Cardiac septum (tissue), 1 donor: ENCODE measurements at regions not wholly inside any gene's neighbourhood (a gene's known extent, or its start where the extent isn't known, plus 50 kb on each side); places are given as distances from the start of the nearest gene placed in this dataset.

Source experiments
- DNase-seq: peaks from one replicate; pipeline ENCODE4 v3.0.0-alpha.2; 2020; ENCODE audit warnings: low spot score
- intact Hi-C: fragments of 100-400 bp; cut with DNase I; formaldehyde crosslinking; loops from one replicate; pipeline ENCODE4 v1.14.0; 2022
- donor health status: DM: no; HTN: no; CAD: no.

- no peak for DNase-seq
- intact Hi-C loops = no loop called here
Observed at GRCh38 chr9:13556656-13557055, 277.2 kb upstream of the MPDZ start.

- DNase-seq = no peak
- intact Hi-C loops = no loop called here
Observed at GRCh38 chr9:13555989-13556500, 276.6 kb upstream of the MPDZ start.

GRCh38 chr9:13555516-13555915 lies 276.0 kb upstream of the MPDZ start:
- DNase-seq = no peak
- intact Hi-C loops = no loop called here

GRCh38 chr9:13554626-13555025 lies 275.1 kb upstream of the MPDZ start:
- DNase-seq = no peak
- intact Hi-C loops = no loop called here

- intact Hi-C loops = no loop called here
- DNase-seq = no peak
Observed at GRCh38 chr9:13552606-13553215, 273.2 kb upstream of the MPDZ start.

GRCh38 chr9:13550519-13550918 lies 271.0 kb upstream of the MPDZ start:
- intact Hi-C loops = no loop called here
- DNase-seq = no peak

- no peak for DNase-seq
- intact Hi-C loops = no loop called here
Observed at GRCh38 chr9:13548535-13548934, 269.0 kb upstream of the MPDZ start.

GRCh38 chr9:13535141-13535540 lies 255.6 kb upstream of the MPDZ start:
- intact Hi-C loops = no loop called here
- DNase-seq = no peak

GRCh38 chr9:13534006-13534405 lies 254.5 kb upstream of the MPDZ start:
- intact Hi-C loops = no loop called here
- no peak for DNase-seq

- DNase-seq = no peak
- intact Hi-C loops = no loop called here
Observed at GRCh38 chr9:13532407-13532806, 252.9 kb upstream of the MPDZ start.

GRCh38 chr9:13529321-13530104 lies 250.0 kb upstream of the MPDZ start:
- intact Hi-C loops = no loop called here
- no peak for DNase-seq

- DNase-seq = no peak
- intact Hi-C loops = loop anchor here (5.0 kb wide), 1 partner anchor 77 kb away; no protein-coding TSS in a partner anchor
Observed at GRCh38 chr9:13524245-13524644, 244.8 kb upstream of the MPDZ start.

- DNase-seq = no peak
- intact Hi-C loops = loop anchor here (5.0 kb wide), 1 partner anchor 73 kb away; no protein-coding TSS in a partner anchor
Observed at GRCh38 chr9:13520069-13520468, 240.6 kb upstream of the MPDZ start.

GRCh38 chr9:13513716-13514444 lies 234.4 kb upstream of the MPDZ start:
- intact Hi-C loops = no loop called here
- DNase-seq = no peak

- intact Hi-C loops = no loop called here
Observed at GRCh38 chr9:13513286-13513685, 233.8 kb upstream of the MPDZ start.

GRCh38 chr9:13508681-13509080 lies 229.2 kb upstream of the MPDZ start:
- intact Hi-C loops = no loop called here
- DNase-seq = no peak

More at GRCh38 chr9:13513286-13513685, 233.8 kb upstream of the MPDZ start:
- DNase-seq = no peak

GRCh38 chr9:13508086-13508485 lies 228.6 kb upstream of the MPDZ start:
- intact Hi-C loops = no loop called here

GRCh38 chr9:13505797-13506196 lies 226.3 kb upstream of the MPDZ start:
- DNase-seq = no peak
- intact Hi-C loops = no loop called here

More at GRCh38 chr9:13508086-13508485, 228.6 kb upstream of the MPDZ start:
- no peak for DNase-seq

GRCh38 chr9:13503599-13503998 lies 224.1 kb upstream of the MPDZ start:
- DNase-seq = no peak
- intact Hi-C loops = no loop called here

- no peak for DNase-seq
- intact Hi-C loops = no loop called here
Observed at GRCh38 chr9:13502484-13502883, 223.0 kb upstream of the MPDZ start.
